Left renal pelvis (tissue), 4 donors: ENCODE measurements at regions not wholly inside any gene's neighbourhood (a gene's known extent, or its start where the extent isn't known, plus 50 kb on each side); places are given as distances from the start of the nearest gene placed in this dataset.
"Not testable (repeated sequence)": the region's sequence is repeated elsewhere in the genome, so short reads cannot be mapped to it uniquely, and the experiment has no call there.

Experiments used
- DNase-seq, 4 donors: peaks; one replicate each; pipeline ENCODE4 v3.0.0-alpha.2; 2013; ENCODE audit warnings: low read depth in 4 of 4, low spot score in 3 of 4

DNA sequence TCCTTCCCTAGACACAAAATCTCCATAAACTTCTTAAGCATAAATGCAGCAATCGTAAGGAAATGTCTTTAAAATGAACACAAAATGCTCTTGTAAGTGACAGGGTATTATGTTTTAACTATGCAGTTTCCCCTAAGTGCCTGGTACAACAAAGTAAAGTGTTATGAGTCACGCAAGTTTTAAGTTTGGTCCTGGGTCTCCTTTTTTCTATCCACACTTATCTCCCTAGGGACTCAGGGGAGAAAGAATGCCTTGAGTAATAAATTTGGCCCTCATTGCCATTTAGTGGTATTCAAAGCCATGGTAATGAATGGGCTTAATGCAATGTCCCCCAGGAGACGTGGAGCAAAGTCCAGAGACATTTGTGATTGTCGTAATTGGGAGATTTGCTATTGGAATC lies 149.1 kb downstream of the MAGEB17 start:
- no peak for DNase-seq

GRCh38 chrX:16319929-16320328 lies 152.6 kb downstream of the MAGEB17 start:
- no peak for DNase-seq

GRCh38 chrX:16320765-16321355 lies 153.6 kb downstream of the MAGEB17 start:
- DNase-seq, result no peak

GRCh38 chrX:16333453-16333852 lies 166.2 kb downstream of the MAGEB17 start:
- no peak for DNase-seq

GRCh38 chrX:16335181-16335580 lies 167.9 kb downstream of the MAGEB17 start:
- no peak for DNase-seq

GRCh38 chrX:16347968-16348670 lies 180.8 kb downstream of the MAGEB17 start:
- no peak for DNase-seq

DNA sequence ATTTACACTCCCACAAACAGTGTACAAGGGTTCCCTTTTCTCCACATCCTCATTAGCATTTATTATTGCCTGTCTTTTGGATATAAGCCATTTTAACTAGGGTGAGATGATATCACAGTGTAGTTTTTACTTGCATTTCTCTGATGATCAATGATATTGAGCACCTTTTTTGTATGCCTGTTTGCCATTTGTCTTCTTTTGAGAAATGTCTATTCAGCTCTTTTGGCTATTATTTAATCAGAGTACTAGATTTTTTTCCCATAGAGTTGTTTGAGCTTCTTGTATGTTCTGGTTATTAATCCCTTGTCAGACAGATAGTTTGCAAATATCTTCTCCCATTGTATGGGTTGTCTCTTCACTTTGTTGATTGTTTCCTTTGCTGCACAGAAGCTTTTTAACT lies 190.6 kb downstream of the MAGEB17 start:
- DNase-seq, result no peak

GRCh38 chrX:16360056-16360455 lies 192.8 kb downstream of the MAGEB17 start:
- not testable (repeated sequence) for DNase-seq

DNA sequence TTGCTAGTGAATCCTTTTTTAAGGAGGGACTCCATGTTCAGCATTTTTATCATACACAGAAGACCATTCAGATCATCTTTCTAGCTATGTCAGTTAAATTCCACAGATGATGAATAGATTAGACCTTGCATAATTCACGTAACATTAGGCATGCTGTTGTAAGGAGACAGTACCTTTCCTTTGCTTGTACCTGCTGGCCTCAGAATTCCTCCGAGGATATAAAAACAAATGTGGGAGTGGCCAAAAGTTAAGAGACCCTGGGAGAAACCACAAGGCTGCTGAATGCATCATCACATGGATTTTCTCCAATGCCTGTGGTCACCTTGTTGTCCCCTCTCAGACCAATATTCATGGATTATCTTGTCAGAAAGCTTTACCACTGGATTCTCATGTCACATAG lies 201.4 kb downstream of the MAGEB17 start:
- no peak for DNase-seq

DNA sequence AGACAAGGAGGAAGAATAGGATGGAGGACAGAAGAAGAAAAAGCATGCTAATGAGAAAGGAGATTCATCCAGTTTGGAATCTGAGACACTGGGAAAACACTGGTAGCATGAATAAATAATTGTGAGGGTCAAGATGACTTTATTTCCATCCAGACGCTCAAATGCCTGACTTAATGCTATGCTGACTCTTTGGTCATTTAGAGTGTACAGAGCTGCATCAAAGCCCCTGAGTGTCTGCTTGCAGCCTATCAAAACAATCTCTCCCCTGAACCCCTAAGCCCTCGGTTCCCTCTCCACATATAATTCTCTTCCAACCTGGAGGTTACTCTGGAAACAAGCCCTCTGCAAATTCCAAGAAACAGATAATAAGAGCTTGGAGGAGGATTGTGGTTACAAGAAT lies 208.8 kb downstream of the MAGEB17 start:
- DNase-seq, result no peak

DNA sequence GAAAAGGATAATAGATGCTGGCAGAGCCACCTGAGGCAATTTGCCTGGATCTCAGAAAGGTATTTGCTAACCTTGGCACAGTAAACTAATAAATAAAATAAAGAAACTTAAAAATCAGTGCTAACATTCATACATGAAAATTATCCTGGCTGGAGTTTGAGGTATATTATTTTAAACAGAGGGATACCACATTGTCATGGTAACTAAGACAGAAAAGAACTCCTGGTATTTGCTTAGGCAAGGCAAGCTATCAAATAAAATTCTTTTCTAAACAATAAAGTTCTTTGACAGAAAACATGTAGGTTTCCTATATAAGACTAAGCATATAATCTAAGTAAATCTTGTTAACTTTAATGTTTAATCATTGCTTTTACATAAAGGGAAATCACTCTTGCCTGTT lies 218.8 kb downstream of the MAGEB17 start:
- no peak for DNase-seq

DNA sequence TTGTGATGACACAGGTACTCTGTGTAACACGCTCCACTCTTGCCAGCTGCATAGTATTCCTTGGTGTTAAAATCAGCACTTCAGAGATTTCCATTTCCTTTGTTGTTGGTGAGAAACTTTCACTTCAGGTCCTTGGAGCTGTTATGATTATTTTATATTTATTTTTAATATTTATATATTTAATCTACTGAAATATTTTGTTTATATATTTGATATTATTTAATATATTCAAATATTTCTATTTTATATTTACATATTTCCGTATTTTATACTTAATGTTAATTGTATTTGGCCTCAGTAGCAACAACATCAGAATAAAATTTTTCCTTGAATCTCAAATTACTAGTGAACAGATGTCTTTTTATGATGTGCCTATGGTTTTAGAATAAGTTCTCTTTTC lies 225.3 kb downstream of the MAGEB17 start:
- no peak for DNase-seq

DNA sequence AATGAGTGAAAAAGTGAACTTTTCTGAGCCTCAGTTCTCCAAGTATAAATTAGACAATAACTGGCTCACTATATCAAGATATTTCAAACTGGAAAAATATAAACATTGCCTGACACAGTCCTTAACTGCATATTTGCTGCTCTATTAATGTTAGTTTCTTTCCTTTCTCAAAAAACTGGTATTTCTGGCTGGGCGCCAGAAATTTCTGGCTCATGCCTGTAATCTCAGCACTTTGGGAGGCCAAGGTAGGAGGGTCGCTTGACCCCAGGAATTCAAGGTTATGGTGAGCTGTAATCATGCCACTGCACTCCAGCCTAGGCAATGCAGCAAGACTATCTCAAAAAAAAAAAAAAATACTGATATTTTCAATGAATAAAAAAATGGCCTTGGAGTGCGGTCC lies 227.0 kb downstream of the MAGEB17 start:
- DNase-seq, result no peak

DNA sequence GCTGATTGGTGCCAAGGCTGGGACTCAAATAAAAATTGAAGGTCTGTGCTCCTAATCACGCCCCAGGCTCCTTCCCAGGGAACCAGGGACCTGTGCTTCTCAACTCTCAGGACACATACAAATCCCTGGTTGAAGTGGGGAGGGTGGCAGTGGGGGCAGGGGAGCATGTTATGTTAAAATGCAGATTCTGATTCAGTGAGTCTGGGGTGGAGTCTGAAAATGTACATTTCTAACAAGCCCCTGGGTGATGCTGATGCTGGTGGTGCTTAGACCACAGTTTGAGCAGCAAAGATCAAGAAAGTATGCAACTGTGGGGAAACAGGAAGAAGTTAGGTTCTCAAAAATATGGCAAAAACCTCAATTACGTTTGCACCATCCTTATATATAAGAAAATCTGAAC lies 236.5 kb downstream of the MAGEB17 start:
- DNase-seq, result no peak

- no peak for DNase-seq
Observed at GRCh38 chrX:16416588-16416987, 233.4 kb upstream of the S100G start.

GRCh38 chrX:16418650-16419049 lies 231.3 kb upstream of the S100G start:
- no peak for DNase-seq

- DNase-seq, result no peak
Observed at GRCh38 chrX:16427668-16428067, 222.3 kb upstream of the S100G start.

DNA sequence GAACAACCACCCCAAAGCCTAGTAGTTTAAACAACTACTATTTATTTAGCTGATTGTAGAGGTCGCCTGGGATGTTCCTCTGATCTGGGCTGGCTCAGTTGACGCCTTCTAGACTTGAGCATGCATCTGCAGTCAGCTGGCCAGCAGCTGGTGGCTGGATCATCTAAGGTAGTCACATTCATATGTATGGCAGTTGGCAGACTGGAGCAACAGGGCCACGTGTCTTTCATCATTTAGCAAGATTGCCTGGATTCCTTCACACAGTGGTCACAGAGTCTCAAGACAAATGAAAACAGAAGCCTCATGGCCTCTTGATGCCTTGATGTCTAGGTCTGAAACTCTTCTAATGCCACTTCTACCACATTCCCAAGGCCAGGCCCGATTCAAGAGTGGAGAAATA lies 220.6 kb upstream of the S100G start:
- no peak for DNase-seq

GRCh38 chrX:16431266-16431665 lies 218.7 kb upstream of the S100G start:
- DNase-seq, result no peak

DNA sequence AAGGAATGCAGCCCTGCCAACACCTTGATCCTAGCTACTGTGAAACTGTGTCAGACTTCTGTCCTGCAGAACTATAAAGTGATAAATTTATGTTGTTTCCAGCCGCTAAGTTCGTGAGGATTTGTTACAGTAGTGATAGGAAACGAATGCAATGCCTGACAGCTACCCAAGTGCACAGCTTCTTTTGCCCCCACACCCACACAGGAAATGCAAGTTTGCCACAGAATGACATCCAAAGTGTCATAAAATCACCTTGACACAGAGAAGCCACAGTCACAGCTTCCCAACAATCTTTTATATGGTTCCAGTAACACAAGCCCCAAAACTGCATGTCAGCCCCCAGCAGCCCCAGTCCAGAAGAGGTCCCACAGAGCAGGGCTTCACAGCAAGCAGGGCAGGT lies 216.9 kb upstream of the S100G start:
- DNase-seq, result no peak

DNA sequence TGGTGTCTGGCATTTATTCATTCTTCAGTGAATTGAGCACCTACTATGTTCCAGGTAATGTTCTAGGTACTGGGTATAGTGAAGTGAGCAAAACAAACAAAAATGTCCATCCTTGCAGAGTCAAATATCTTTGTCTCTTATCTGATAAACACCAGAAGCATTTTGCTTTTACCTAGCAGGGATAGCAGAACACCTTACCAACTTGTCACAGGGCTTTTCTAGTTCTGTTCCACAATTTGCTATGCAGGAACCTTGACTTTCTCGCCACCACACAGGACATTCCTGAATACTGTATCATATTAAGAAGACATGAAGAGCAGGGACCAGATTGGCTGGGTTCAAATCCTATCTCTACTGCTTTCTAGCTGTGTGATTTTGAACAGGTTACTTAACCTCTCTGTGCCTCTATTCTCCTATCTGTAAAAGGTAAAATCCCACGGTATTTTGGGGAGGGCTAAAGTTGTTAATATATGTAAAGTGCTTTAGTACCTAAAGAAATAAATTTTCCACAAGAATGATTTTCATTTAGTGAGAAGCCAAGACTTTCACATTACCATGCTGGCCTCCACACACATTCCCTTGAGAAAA lies 214.5 kb upstream of the S100G start:
- no peak for DNase-seq
